ENCODE measurements at regions not wholly inside any gene's neighbourhood (a gene's known extent, or its start where the extent isn't known, plus 50 kb on each side); places are given as distances from the start of the nearest gene placed in this dataset.
"Not testable (repeated sequence)": the region's sequence is repeated elsewhere in the genome, so short reads cannot be mapped to it uniquely, and the experiment has no call there.

- in situ Hi-C loops (cut with MboI; ENCODE audit: low pct_unique_long_range_greater_than_20kb, low sequenced_read_pairs, unreplicated experiment); DNase-seq (ENCODE audit: low spot score): not testable (repeated sequence)
Observed at GRCh38 chr18:15164446-15164845, 416.5 kb downstream of the ANKRD30B start.

- peak; percentile 0 for DNase-seq (ENCODE audit: low spot score)
- no peak for TF ChIP-seq CTCF (IDR thresholded peaks at IDR 0.05; ENCODE audit: extremely low read depth, insufficient read depth, missing control alignments)
- in situ Hi-C loops (cut with MboI; ENCODE audit: low pct_unique_long_range_greater_than_20kb, low sequenced_read_pairs, unreplicated experiment), result no loop called here
Observed at GRCh38 chr18:15165048-15165447, 417.1 kb downstream of the ANKRD30B start.

GRCh38 chr18:15193028-15193427 lies 445.1 kb downstream of the ANKRD30B start:
- in situ Hi-C loops (cut with MboI; ENCODE audit: low pct_unique_long_range_greater_than_20kb, low sequenced_read_pairs, unreplicated experiment); DNase-seq (ENCODE audit: low spot score): not testable (repeated sequence)

GRCh38 chr18:15193813-15194212 lies 445.8 kb downstream of the ANKRD30B start:
- in situ Hi-C loops (cut with MboI; ENCODE audit: low pct_unique_long_range_greater_than_20kb, low sequenced_read_pairs, unreplicated experiment), result not testable (repeated sequence)

GRCh38 chr18:15197338-15198115 lies 449.6 kb downstream of the ANKRD30B start:
- DNase-seq (ENCODE audit: low spot score); in situ Hi-C loops (cut with MboI; ENCODE audit: low pct_unique_long_range_greater_than_20kb, low sequenced_read_pairs, unreplicated experiment): not testable (repeated sequence)

More at GRCh38 chr18:15193813-15194212, 445.8 kb downstream of the ANKRD30B start:
- DNase-seq (ENCODE audit: low spot score), result not testable (repeated sequence)

- in situ Hi-C loops (cut with MboI; ENCODE audit: low pct_unique_long_range_greater_than_20kb, low sequenced_read_pairs, unreplicated experiment), result no loop called here
- no peak for DNase-seq (ENCODE audit: low spot score)
- TF ChIP-seq CTCF (IDR thresholded peaks at IDR 0.05; ENCODE audit: extremely low read depth, insufficient read depth, missing control alignments), result no peak
Observed at GRCh38 chr18:15198116-15198389, 450.1 kb downstream of the ANKRD30B start.

Measured in GM13977 (cell line).